Stimulated activated CD8-positive, alpha-beta memory T cell treated with anti-CD3 and anti-CD28 coated beads, Interleukin-2, amount 100 ng/mL, for 48 hours (primary cell): ENCODE measurements at regions not wholly inside any gene's neighbourhood (a gene's known extent, or its start where the extent isn't known, plus 50 kb on each side); places are given as distances from the start of the nearest gene placed in this dataset.

Experiments used
- DNase-seq, 2 donors: peaks; one replicate each; pipeline ENCODE4 v3.0.0-alpha.2; 2020; ENCODE audit warnings: low read depth in 2 of 2

GRCh38 chr2:37837628-37838328 is 87.3 kb upstream of the RMDN2 start:
- DNase-seq: no peak

GRCh38 chr2:37838541-37839167 is 86.4 kb upstream of the RMDN2 start:
- DNase-seq: no peak

- DNase-seq: no peak
Measured at GRCh38 chr2:37839991-37840390, 85.1 kb upstream of the RMDN2 start.

- no peak for DNase-seq
Measured at GRCh38 chr2:37842732-37843440, 82.2 kb upstream of the RMDN2 start.

GRCh38 chr2:37843556-37843955 is 81.5 kb upstream of the RMDN2 start:
- no peak for DNase-seq

- no peak for DNase-seq
Measured at GRCh38 chr2:37846207-37846606, 78.9 kb upstream of the RMDN2 start.

GRCh38 chr2:37847792-37848191 is 77.3 kb upstream of the RMDN2 start:
- DNase-seq: no peak

- no peak for DNase-seq
Measured at GRCh38 chr2:37848451-37848850, 76.6 kb upstream of the RMDN2 start.

GRCh38 chr2:37849911-37850310 is 75.2 kb upstream of the RMDN2 start:
- DNase-seq: peak in 1 of 2 donors; percentile 11

- DNase-seq: no peak
Measured at GRCh38 chr2:37851428-37851827, 73.7 kb upstream of the RMDN2 start.

- DNase-seq: no peak
Measured at GRCh38 chr2:37851828-37852584, 73.1 kb upstream of the RMDN2 start.

GRCh38 chr2:37852585-37853014 is 72.5 kb upstream of the RMDN2 start:
- no peak for DNase-seq

- no peak for DNase-seq
Measured at GRCh38 chr2:37854676-37855282, 70.3 kb upstream of the RMDN2 start.

GRCh38 chr2:37855283-37856041 is 69.6 kb upstream of the RMDN2 start:
- DNase-seq: no peak

GRCh38 chr2:37856101-37856751 is 68.9 kb upstream of the RMDN2 start:
- no peak for DNase-seq

- no peak for DNase-seq
Measured at GRCh38 chr2:37857575-37858399, 67.3 kb upstream of the RMDN2 start.

- no peak for DNase-seq
Measured at GRCh38 chr2:37858400-37858711, 66.7 kb upstream of the RMDN2 start.

- DNase-seq: no peak
Measured at GRCh38 chr2:37858725-37859267, 66.3 kb upstream of the RMDN2 start.

GRCh38 chr2:37862620-37863019 is 62.5 kb upstream of the RMDN2 start:
- no peak for DNase-seq

- DNase-seq: no peak
Measured at GRCh38 chr2:37864217-37864616, 60.9 kb upstream of the RMDN2 start.
